Fibroblast of skin of right quadriceps (primary cell): ENCODE measurements at regions not wholly inside any gene's neighbourhood (a gene's known extent, or its start where the extent isn't known, plus 50 kb on each side); places are given as distances from the start of the nearest gene placed in this dataset.
"Not testable (repeated sequence)": the region's sequence is repeated elsewhere in the genome, so short reads cannot be mapped to it uniquely, and the experiment has no call there.

ENCODE experiments used
- DNase-seq: peaks from one replicate; pipeline ENCODE4 v3.0.0-alpha.2; 2013

GRCh38 chr6:10101551-10102252 lies 313.2 kb downstream of the TFAP2A start:
- DNase-seq, result no peak

GRCh38 chr6:10099529-10100140 lies 315.2 kb downstream of the TFAP2A start:
- no peak for DNase-seq

DNA sequence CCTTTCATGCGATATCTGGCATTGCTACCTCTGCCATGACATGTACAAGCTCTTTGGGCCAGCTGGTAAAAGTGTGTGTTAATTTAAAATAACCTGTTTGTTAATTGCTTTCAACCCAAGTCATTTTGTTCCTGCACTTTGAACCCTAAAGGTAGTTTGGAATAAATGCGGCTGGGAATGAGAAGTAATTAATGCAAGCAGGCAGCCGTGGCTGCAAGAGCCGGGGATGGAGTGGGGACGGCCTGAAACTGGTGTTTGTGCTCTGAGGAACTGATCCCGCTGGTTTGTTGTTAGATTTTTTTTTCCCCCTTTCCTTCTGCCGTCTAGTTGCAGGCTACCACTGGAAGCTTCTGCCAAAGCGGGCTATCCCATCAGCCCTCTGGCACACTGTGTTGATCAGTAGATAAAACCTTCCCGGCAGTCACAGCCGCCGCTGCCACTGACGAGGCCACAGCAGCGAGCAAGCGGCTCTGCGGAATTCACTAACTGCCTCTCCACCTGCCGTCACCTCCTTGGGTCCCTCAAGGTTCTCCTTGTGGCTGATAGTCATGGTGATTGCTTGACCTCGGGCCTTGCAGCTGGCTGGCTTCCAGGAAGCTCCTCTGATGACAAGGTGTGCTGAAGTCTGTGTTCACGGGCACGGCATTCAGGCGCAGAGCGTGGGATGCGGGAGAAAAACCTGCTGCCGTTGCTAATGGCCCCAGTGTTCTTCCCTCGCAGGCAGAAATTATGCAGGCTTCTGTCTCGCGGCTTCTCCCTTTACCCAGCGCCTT lies 315.9 kb downstream of the TFAP2A start:
- DNase-seq, result no peak

DNA sequence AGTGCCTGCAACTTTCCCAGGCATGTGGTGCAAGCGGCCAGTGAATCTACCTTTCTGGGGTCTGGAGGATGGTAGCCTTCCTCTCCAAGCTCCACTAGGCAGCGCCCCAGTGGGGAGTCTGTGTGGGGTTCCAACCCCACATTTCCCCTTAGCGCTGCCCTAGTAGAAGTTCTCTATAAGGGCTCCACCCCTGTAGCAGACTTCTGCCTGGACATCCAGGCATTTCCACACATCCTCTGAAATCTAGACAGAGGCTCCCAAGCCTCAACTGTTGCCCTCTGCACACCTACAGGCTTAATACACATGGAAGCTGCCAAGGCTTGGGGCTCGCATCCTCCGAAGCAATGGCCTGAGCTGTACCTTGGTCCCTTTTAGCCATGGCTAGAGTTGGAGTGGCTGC lies 321.6 kb downstream of the TFAP2A start:
- no peak for DNase-seq

GRCh38 chr6:10084111-10084986 lies 330.5 kb downstream of the TFAP2A start:
- DNase-seq, result no peak

DNA sequence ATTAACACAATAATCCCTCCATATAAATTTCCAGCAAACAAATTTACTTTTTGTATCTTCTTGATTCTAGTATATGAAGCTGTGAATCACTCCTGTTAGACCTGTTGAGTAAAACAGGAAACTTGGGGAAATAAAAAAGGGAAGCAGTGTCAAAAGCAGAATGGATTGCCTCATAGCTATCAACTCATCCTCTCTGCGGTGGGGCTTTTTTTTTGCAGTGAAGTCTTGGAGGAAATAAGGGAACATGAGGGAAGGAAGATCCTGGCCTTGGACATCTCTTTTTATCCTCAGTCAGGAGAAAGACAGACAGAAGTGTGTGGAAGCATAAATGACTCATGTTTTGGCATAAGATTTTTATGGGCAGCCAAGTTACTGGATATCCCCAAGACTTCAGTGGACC lies 332.5 kb downstream of the TFAP2A start:
- no peak for DNase-seq

DNA sequence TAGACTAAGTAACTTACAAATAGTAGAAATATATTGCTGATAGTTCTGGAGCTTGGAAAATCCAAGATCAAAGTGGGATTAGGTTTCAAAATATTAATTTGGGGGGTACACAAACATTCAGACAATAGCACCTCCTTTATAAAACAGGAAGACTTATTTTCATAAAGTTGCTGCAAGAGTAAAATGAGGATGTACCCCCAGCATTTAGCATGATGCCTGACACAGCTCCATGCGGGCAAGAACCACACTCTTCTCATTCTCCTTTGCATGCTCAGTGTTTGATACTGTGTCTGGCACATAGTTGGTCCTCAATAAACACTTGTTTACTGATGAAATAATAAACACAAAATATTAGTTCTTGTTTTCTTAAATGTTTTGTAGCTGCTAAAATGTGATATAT lies 332.9 kb downstream of the TFAP2A start:
- no peak for DNase-seq

DNA sequence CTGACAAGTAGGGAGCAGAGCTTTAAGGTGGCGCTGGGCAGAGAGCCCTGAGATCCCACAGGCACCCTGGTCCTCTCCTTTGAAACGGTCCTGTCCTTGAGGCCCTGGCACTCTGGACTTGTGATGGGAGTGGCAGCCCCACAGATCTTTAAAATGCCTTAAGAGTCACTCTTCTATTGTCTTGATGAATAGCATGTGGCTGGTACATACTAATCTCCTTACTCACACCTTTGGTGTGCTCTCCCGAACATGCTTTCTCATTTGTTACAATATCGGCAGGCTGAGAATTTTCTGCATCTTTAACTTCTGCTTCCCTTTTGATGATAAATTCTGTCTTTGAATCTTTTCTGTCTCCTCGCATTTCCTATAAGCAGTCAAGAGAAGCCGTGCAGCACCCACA lies 333.8 kb downstream of the TFAP2A start:
- no peak for DNase-seq

DNA sequence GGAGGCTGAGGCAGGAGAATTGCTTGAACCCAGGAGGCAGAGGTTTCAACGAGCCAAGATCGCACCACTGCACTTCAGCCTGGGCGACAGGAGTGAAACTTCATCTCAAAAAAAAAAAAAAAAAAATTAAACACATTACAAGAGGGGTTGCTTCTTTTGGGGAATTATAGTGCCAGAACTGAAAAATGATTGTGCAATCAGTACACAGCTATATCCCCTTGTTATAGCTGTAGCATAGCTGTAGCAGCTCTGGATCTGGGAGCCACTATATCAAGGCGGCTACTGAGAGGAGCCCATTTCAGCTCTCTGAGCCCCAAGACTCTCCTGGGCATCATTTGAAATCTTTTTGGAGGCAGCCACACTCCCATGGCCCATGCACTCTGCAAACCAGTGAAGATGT lies 334.3 kb downstream of the TFAP2A start:
- DNase-seq, result no peak

DNA sequence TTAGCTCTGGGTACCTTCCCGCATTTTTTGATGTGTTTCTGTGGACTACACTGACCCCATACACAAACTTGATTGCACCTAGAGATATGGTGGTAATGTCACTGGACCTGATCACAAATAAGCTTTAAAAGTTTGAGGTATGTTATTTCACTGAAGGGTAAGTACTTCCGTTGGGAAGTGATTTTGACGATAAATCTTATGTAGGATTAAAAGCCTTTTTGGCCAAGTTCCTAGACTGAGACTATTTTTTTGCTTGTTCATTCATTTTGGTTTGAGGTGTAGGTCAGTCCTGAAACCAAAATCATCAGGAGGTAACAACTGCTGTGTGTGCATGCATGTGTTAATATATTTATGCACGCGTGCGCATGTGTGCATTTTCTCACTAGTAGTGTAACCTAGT lies 336.3 kb downstream of the TFAP2A start:
- DNase-seq, result no peak

- not testable (repeated sequence) for DNase-seq
Observed at GRCh38 chr6:10074726-10075125, 340.1 kb downstream of the TFAP2A start.

DNA sequence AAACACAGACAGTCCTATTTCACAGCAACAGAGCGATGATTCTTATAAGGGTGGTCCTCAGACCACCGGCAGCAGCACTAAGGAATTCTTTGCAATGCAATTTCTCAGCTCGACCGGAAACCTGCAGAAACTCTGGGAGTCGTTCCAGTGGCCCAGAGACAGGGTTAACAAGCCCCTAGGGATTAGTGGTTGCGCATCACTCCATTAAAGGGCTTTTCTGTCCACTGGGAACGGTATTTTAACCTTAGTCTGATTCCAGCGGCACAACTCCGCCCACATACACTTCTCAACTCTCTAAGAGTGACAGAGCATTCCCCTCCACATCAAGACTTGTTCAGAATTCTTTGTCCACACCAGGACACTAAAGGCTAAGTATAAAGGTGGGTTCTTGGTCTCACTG lies 341.5 kb downstream of the TFAP2A start:
- DNase-seq, result no peak

DNA sequence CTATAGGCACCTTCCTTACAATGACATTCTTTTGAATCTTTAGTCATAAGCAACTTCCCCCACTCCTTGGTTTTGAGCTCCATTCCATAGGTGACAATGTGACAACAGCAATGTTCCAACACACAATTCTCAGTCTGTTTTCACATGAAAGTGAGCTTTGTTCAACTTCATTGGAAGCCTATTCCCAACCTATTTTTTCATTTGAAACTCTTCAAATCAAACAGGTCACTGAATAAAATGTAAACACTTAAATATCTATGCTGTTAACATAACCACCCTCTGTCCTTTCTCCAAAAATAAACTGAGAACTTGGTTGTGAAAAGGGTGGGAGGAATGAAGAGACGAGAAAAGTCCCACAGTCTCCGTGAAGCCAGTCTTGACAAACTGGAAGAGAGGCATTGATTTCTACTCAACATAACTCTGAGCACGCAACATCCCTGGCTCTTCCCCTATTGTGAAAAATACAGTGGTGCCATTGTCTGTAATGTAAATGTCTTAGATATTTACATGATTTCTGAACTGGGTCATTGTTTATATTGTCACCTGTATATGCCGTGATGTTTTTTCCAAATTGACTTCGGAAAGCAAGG lies 343.1 kb downstream of the TFAP2A start:
- no peak for DNase-seq

DNA sequence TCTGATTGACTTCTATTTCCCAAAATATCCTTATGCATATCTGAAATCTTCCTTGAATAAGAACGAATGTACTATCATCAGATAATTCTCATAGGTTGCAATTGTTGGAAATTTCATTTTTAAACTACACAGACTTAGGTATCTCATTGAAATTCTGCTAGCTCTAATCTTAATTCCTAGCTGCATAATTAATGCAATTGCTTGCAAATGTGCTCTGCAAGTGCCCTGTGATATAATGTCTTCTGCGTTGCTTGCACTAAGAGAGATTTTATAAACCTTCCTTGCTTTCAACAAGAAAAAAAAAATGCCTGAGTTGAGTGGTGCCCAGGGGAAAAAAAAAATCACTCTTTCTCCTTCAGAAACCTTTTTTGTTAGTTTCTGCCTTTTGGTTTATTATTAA lies 354.9 kb downstream of the TFAP2A start:
- no peak for DNase-seq

DNA sequence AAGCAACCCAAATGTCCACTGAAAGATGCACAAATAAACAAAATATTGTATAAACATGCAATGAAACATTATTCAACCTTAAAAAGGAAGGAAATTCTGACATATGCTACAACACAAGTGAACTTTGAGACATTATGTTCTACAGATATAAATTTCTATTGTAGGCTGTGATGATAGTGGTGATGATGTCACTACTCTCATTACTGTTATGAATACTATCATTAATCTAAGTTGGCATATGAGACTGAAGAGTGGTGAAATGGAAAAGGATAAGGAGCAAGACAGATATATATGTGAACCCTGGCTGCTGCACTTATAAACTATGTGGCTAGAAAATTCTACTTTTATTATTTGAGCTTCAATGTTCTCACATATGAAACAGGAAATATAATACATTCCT lies 360.2 kb downstream of the TFAP2A start:
- no peak for DNase-seq

GRCh38 chr6:10051283-10051682 lies 363.6 kb downstream of the TFAP2A start:
- no peak for DNase-seq

- DNase-seq, result no peak
Observed at GRCh38 chr6:10048370-10049297, 366.2 kb downstream of the TFAP2A start.

GRCh38 chr6:10042280-10042679 lies 372.6 kb downstream of the TFAP2A start:
- no peak for DNase-seq

DNA sequence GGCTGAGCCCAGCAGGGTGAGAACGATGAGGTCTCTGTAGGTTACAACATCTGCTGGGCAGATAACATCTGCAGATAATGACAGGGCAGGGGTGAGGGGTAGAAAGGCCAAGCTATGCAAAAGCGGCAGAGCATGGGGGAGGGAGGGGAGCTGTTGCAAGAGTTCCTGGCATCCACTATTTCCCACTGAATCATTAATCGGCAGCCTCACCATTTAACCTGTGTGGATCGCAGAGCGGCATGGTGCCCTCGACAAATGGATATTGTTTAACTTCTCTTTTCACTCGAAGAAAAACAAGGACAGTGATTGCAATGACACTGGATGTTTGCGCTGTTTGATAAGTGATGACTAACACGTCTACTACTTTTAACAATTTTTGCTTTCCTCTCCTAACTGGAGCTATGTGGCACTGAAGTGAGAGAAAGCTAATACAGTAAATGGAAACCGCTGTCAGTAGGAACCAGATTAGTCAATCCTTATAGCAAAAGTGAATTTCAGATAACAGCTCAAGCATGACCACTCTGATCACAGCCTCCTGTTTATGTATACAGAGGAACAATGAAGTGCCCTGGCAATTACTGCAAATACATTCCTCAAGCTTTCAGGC lies 381.5 kb downstream of the TFAP2A start:
- DNase-seq, result no peak

- DNase-seq, result no peak
Observed at GRCh38 chr6:10031617-10032016, 383.3 kb downstream of the TFAP2A start.

DNA sequence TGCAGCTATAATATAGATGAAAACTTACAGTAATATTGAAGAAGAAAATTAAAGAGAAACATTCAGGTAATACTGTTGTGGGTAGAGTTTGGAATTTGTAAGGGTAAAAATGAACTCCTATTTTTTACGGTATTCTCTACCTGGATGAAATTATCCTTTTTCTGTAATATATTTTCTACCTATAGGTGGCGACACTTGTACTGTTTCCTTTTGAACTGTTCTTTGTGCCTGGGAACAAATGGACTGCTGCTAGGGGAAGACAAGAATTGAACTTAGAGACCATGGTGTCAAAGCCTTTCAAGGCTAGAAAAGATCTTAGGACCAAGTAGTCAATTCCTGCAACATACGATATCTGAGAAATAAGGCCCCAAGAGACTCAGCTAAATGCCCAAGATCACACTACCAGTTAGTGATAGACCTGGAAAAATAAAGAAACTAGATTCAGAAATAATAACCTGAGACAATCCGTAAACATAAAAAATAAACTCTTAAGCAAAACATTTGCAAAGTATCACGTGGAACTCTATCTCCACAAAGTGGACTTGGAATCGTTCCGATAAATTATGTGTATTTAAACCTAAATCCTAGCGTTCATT lies 383.8 kb downstream of the TFAP2A start:
- DNase-seq, result no peak
